ENCODE measurements at regions not wholly inside any gene's neighbourhood (a gene's known extent, or its start where the extent isn't known, plus 50 kb on each side); places are given as distances from the start of the nearest gene placed in this dataset.

- no peak for DNase-seq
These were observed 186.2 kb downstream of the NEDD1 start for GRCh38 chr12:97093187-97093683.

DNA sequence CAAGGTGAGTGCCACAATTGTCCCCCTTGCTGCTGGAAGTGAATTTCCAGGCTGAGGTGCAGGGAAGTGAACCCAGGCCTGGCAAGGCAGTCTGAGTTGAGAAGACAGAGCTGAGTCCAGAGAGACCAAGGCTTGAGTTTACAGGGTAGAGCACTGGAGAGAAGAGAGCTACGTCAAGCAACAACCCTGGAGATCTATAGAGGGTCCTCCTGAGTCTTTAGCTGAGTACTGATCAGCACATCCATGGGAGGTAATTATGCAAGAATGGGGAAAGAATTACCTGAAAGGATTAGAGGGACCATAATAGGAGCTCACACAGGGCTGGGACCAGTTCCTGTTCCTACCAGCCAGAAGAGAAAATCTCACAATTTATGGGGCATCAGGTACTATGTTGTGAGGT is 190.7 kb downstream of the NEDD1 start:
- DNase-seq, result no peak

DNA sequence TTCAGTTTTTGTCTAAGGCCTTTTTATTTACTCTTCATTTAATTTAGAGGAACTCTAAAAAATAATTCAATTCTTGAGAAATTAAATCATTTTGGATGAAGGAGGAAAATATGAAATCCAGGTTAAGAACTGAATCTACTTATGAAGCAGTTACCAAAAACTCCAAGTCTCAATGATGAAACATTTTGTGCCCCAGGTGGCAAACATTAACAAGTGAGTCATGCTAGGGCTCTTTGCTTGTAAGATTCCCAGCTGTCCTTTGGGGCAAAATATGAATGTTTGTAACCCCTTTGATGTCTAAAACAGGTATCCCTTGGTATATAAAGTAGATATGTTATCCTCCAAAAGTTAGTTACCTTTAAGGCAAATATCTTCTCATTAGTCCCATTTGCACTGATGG is 202.4 kb downstream of the NEDD1 start:
- no peak for DNase-seq

GRCh38 chr12:97112136-97112535 is 205.1 kb downstream of the NEDD1 start:
- no peak for DNase-seq

DNA sequence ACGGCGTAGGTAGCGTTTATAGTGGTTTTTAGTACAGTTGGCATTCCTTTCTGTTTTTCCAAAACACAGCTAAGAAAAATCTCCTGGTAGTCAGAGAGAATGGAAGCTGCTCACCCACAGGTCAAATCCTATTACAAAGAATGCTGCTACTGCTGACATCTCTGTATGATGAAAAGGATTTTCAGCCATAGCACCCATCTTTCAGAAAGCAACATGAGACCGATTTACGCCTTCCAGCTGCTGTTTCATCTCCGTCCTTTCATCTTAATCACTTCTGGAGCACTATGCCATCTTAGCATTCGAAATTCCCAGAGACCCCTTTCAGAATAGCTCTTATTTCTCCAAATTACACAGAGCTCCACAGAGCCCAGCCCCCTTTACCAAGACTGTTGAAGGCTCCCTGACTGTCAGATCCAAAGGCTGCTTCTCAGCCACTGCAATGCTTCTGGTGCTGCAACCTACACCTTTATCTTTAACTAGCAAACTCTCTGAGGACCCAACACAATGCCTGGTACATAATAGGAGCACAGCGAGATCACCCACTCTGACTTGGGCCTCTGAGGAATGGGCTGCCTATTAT is 211.8 kb downstream of the NEDD1 start:
- DNase-seq, result no peak

DNA sequence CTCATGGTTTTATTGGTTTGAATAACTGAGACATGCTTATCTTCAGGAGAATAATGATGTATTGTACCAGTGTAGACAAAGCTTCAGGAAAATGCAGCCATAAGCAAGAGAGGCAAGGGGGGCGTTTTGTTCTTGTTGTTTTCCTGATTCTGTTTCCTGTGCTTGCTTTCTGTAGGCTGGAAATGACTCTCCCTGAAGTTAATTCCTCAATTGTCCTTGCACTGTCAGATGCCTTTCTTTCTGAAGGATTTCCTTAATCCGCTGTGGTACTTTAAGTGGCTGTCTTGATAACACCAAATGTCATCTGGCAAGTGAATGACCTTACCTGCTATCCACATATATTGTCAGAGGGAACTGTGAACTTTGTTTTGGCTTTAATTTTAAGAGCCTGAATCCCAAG is 220.0 kb downstream of the NEDD1 start:
- DNase-seq, result no peak

GRCh38 chr12:97131220-97131981 is 224.3 kb downstream of the NEDD1 start:
- peak; percentile 14 for DNase-seq

- DNase-seq, result no peak
These were observed 225.2 kb downstream of the NEDD1 start for GRCh38 chr12:97132270-97132669.

DNA sequence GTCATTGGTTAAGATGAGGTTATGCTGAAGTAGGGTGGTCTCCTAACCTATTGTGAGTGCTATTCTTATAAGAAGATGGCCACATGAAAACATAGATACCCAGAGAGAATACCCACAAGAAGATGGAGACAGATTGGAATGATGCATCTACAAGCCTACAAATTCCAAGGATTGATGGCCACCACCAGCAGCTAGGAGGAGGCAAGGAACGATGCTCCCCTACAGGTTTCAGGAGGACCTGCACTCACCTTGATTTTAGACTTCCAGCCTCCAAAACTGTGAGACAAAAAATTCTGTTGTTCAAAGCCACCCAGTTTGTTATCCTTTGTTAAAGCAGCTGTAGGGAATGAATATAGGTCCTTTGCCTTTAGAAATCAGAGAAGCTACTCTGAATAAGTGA is 227.4 kb downstream of the NEDD1 start:
- no peak for DNase-seq

DNA sequence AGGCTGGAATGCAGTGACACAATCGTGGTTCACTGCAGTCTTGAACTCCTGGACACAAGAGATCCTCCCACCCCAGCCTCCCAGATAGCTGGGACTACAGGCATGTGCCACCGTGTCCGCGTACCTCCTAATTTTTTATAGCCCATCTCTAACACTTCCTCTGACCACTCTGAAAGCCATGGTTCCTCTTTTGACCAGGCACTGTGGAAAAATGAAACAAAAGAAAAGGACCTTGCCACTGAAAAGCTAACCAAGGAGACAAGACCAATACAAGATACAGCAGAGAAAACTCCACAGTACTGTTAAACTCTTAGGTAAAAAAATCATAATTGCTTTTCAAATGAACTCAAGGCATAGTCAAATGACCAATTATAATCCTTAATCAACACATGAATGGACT is 233.3 kb downstream of the NEDD1 start:
- no peak for DNase-seq

DNA sequence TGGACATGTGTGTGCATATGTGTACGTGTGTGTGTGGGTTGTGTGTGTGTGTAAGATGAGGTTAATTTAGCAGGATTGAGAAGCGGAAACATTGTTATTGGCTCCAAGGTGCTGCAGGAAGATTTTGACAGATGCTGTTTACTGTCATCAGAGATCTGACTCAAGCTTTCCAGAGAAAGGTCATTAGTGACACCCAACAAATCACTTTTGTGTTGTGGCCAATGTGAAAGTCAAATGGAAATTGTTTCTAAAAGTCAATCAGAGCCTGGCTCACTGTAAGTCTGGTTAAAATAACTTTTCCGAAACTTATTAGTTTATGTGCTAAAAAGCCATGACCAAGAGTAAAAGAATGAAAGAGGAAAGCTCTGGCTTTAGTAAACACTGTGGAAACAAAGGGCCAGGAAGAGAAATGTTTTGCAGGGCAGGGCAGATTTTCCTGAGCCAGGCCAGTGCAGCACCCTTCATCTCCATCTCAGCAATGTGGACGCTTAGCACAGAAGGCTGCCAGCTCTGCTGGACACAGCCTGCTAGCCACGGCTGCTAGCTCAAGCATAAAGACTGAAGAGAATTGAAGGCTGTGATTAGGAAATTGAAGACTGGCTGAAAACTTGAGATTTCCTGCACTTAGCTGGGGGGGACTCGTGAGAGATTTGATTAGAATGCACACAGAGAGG is 235.8 kb downstream of the NEDD1 start:
- peak; percentile 24 for DNase-seq

DNA sequence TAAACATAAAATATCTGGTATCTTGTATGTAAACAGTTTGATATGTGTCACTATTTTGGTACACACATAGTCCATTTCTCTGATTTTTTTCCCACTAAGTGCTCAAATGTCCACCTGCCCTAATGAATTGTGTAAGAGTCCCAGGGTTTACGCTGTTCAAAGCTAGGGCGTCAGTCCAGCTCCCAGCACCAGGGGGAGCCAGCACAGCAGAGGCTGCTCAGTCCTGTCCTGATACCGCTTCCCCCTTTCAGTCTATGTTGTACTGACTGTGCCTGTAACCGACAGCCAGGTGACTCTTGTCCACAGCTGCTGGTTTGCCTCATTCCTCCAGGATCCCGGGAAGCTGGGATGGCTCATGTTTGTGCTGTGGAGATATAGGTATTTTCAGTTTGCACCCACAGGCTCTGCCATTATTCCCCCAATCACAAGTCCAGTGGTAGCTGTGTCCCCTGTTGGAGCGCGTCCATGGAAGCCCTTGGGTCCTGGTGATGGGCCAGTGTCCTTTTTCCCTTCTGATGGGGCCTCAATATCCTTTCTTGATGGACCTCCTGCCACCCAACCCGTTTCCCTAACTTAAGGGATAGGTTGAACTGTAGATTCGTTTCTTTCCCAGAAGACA is 242.0 kb downstream of the NEDD1 start:
- peak; percentile 38 for DNase-seq

DNA sequence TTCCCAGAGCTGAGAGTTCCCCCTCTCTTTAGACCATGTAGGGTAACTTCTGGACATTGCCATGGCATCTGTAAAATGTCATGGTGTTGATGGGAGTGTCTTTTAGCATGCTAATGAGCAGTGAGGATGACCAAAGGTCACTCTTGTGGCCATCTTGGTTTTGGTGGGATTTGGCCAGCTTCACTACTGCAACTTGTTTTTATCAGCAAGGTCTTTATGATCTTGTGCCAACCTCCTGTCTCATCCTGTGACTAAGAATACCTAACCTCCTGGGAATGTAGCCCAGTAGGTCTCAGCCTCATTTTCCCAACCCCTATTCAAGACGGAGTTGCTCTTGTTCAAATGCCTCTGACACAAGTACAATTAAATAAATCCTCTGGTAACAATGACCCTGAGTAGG is 244.4 kb downstream of the NEDD1 start:
- DNase-seq, result no peak

DNA sequence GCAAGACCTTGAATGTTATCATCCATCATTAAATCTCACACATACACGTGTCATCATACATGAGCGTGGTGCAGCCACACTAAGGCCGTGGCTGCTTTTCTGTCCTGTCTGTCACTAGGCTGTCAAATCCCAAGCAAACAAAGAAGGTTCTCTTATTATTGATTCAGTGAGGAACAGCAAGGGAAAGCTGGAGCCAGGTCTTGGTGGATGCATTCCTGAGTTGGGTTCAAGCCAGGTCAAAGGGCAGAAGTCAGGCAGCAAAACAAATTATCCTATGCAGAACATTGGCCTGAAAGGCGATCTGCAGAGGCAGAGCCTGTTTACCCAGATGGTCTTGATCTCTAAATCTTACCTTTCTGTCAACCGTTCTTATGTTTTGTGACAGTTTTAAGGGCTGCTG is 252.3 kb downstream of the NEDD1 start:
- peak; percentile 64 for DNase-seq

DNA sequence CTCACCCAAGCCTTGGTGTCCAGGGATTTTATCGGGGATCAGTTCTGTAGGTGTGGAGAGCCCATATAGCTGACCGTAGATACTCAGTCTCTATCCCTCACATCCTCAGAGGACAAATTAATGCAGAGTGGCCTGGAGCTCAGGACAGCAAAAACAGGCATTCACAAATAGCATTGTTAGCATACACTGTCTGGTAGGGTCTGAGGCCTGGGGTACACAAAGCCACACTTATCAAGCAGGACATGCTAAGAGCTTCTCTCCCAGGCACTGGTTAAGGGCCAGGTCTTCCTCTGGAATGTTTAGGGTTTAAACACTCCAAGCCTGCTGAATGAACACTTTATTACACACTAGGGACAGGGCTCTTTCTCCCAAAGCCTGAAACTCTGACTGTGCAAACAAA is 253.2 kb downstream of the NEDD1 start:
- no peak for DNase-seq

DNA sequence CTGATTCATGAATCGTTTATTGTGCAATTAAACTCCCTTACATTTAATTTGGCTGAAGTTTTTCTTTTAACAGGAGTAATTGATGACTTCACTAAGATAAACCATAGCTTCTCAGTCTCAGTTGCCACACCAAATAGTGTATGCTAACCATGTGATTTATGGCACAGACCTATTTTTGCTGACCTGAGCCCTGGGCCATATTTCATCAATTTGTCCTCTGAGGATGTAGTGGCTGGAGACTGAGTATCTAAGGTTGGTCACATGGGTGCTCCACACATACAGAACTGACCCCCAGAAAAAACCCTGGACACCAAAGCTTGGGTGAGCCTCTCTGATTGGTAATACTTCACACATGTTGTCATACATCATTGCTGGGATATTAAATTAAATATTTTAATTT is 255.1 kb downstream of the NEDD1 start:
- DNase-seq, result no peak

GRCh38 chr12:97164936-97165335 is 257.9 kb downstream of the NEDD1 start:
- DNase-seq, result no peak

DNA sequence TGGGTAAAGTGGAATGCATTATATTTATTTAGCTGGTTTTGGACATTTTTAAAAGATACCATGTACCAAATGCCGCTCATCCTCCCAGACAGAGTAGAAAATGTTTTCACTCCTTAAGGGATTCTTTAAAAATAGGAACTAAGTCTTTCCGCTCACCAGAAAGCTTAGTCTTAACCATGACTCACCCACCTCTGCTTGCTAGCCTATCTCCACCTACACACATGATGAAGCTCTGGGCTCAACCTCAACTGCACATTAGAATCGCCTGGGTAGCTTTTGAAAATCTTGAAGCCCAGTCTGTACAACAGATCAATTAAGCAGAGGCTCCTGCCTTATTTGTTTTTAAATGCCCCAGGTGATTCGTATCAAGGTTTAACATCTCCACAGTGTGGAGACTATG is 260.5 kb downstream of the NEDD1 start:
- DNase-seq, result no peak

- DNase-seq, result no peak
These were observed 261.7 kb downstream of the NEDD1 start for GRCh38 chr12:97168804-97169203.

DNA sequence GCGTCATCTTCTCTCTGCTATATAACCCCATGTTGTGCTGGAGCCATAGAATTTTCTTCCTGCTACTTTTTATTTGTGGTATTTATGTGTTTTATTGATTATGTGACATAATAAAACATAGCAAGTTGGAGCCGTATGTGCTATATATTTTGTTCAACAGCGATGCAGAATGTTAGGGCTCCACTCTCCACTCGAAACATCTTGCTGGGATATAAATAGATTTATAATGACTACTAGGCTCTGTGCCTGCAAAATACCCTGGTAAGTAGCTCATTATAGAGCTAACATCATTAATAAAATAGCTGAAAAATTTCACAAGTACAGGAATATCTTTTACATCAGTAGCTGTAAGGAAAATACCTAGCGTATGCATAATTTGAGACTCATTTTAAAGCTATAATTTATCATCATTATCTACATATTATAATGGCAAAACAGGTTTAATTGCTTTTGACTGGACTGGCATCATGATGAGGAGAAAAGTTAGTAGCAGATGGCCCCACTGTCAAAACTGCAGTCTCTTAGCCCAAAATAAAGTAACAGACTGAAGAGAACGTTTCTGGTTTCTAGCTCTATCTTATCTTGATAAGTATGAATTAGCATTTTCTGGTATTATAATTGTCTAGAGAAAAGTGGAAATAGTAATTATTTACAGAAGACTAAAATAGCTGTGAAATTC is 263.0 kb downstream of the NEDD1 start:
- DNase-seq, result no peak

GRCh38 chr12:97173688-97174410 is 266.8 kb downstream of the NEDD1 start:
- DNase-seq, result no peak

GRCh38 chr12:97177481-97177880 is 270.4 kb downstream of the NEDD1 start:
- no peak for DNase-seq

All from left kidney (tissue), 1 donor.